ENCODE measurements at regions not wholly inside any gene's neighbourhood (a gene's known extent, or its start where the extent isn't known, plus 50 kb on each side); places are given as distances from the start of the nearest gene placed in this dataset.

GRCh38 chr1:29669158-29669871 lies 433.0 kb downstream of the PTPRU start:
- TF ChIP-seq CTCF (IDR thresholded peaks at IDR 0.05; ENCODE audit: insufficient read depth, low read depth, low read length) (no peak), EZH2 (IDR thresholded peaks at IDR 0.05; ENCODE audit: insufficient read depth, low read length) (no peak)
